Activated T-helper 2 cell treated with anti-CD3 and anti-CD28 coated beads, Interferon-gamma antibody, Interleukin-2, Interleukin-4, amounts not matched to agents 10 μg/mL and 5 μg/mL and 100 μg/mL, durations not matched to agents 14 hours and 24 hours and 36 hours (primary cell): ENCODE measurements at regions not wholly inside any gene's neighbourhood (a gene's known extent, or its start where the extent isn't known, plus 50 kb on each side); places are given as distances from the start of the nearest gene placed in this dataset.
"Not testable (repeated sequence)": the region's sequence is repeated elsewhere in the genome, so short reads cannot be mapped to it uniquely, and the experiment has no call there.

Experiments used
- DNase-seq: peaks from one replicate; pipeline ENCODE4 v3.0.0; 2021; ENCODE audit warnings: low spot score
- H3K27ac Mint-ChIP-seq: one replicate; pipeline ENCODE4 v1.8.0; 2021; ENCODE audit warnings: mixed read lengths
- H3K27me3 Mint-ChIP-seq: one replicate; pipeline ENCODE4 v1.8.0; 2021; ENCODE audit warnings: low read depth, mixed read lengths
- H3K36me3 Mint-ChIP-seq: one replicate; pipeline ENCODE4 v1.8.0; 2021; ENCODE audit warnings: low read depth, mixed read lengths
- H3K4me1 Mint-ChIP-seq: one replicate; pipeline ENCODE4 v1.8.0; 2021; ENCODE audit warnings: low read depth, mixed read lengths
- H3K4me3 Mint-ChIP-seq: one replicate; pipeline ENCODE4 v1.8.0; 2021; ENCODE audit warnings: low read depth, mild to moderate bottlenecking, moderate library complexity, mixed read lengths
- H3K9me3 Mint-ChIP-seq: one replicate; pipeline ENCODE4 v1.8.0; 2021; ENCODE audit warnings: mixed read lengths
- intact Hi-C: fragments of 100-400 bp; cut with micrococcal nuclease; formaldehyde crosslinking; loops from one replicate; pipeline ENCODE4 v1.15.1; 2023

- H3K27me3 Mint-ChIP-seq, intact Hi-C loops: not testable (repeated sequence)
Observed at GRCh38 chr1:222470252-222470805, 77.6 kb downstream of the HHIPL2 start.

GRCh38 chr1:222466150-222466865 lies 81.6 kb downstream of the HHIPL2 start:
- Mint-ChIP-seq H3K4me3 (no peak overlapping the region), H3K9me3 (no peaks in the 10 kb centered on the region), H3K27ac (no peak overlapping the region), H3K36me3 (no peaks in the 10 kb centered on the region), H3K27me3 (peaks cover 15% of the 10 kb centered on the region), H3K4me1 (peaks cover 10% of the 10 kb centered on the region)
- no peak for DNase-seq
- intact Hi-C loops = loop anchor here (10.0 kb wide), 2 partner anchors 348 to 1592 kb away; partner anchors contain the start of genes DISP1 and HLX

More at GRCh38 chr1:222470252-222470805, 77.6 kb downstream of the HHIPL2 start:
- H3K36me3 Mint-ChIP-seq, H3K9me3 Mint-ChIP-seq, H3K4me3 Mint-ChIP-seq, H3K27ac Mint-ChIP-seq, DNase-seq, H3K4me1 Mint-ChIP-seq: not testable (repeated sequence)

- Mint-ChIP-seq H3K36me3 (no peaks in the 10 kb centered on the region), H3K4me1 (peaks cover 10% of the 10 kb centered on the region), H3K4me3 (peak overlapping the region; percentile 65), H3K27me3 (peaks cover 16% of the 10 kb centered on the region), H3K27ac (peak overlapping the region; percentile 88), H3K9me3 (no peaks in the 10 kb centered on the region)
- intact Hi-C loops = loop anchor here (1.0 to 10.0 kb wide), 7 partner anchors 152 to 1591 kb away; partner anchors contain the start of genes AIDA, BROX, DISP1 and HLX
- peak; percentile 75 for DNase-seq
Observed at GRCh38 chr1:222465211-222466041, 82.5 kb downstream of the HHIPL2 start.

- peaks cover 10% of the 10 kb centered on the region for H3K4me1 Mint-ChIP-seq
- H3K27ac Mint-ChIP-seq = peak overlapping the region; percentile 47
- H3K9me3 Mint-ChIP-seq = no peaks in the 10 kb centered on the region
- intact Hi-C loops = loop anchor here (1.0 to 10.0 kb wide), 7 partner anchors 152 to 1590 kb away; partner anchors contain the start of genes AIDA, BROX, DISP1 and HLX
- peak; percentile 35 for DNase-seq
- H3K4me3 Mint-ChIP-seq = peak overlapping the region; percentile 65
- H3K27me3 Mint-ChIP-seq = peaks cover 19% of the 10 kb centered on the region
- H3K36me3 Mint-ChIP-seq = no peaks in the 10 kb centered on the region
Observed at GRCh38 chr1:222464841-222465210, 83.1 kb downstream of the HHIPL2 start.

- intact Hi-C loops = loop anchor here (10.0 kb wide), 2 partner anchors 352 to 1588 kb away; partner anchors contain the start of genes DISP1 and HLX
- Mint-ChIP-seq H3K27ac (no peak overlapping the region), H3K27me3 (peaks cover 19% of the 10 kb centered on the region), H3K9me3 (peaks cover 5% of the 10 kb centered on the region), H3K36me3 (no peaks in the 10 kb centered on the region), H3K4me3 (no peak overlapping the region), H3K4me1 (peaks cover 10% of the 10 kb centered on the region)
- DNase-seq = no peak
Observed at GRCh38 chr1:222463059-222463730, 84.7 kb downstream of the HHIPL2 start.

GRCh38 chr1:222462601-222463000 lies 85.3 kb downstream of the HHIPL2 start:
- Mint-ChIP-seq H3K9me3 (peaks cover 6% of the 10 kb centered on the region), H3K4me3 (no peak overlapping the region), H3K36me3 (no peaks in the 10 kb centered on the region), H3K27me3 (peaks cover 19% of the 10 kb centered on the region), H3K4me1 (peaks cover 10% of the 10 kb centered on the region), H3K27ac (no peak overlapping the region)
- intact Hi-C loops = loop anchor here (10.0 kb wide), 2 partner anchors 352 to 1588 kb away; partner anchors contain the start of genes DISP1 and HLX
- DNase-seq = no peak

GRCh38 chr1:222461941-222462340 lies 86.0 kb downstream of the HHIPL2 start:
- DNase-seq = no peak
- H3K9me3 Mint-ChIP-seq = peaks cover 13% of the 10 kb centered on the region
- intact Hi-C loops = loop anchor here (10.0 kb wide), 2 partner anchors 353 to 1587 kb away; partner anchors contain the start of genes DISP1 and HLX
- H3K4me1 Mint-ChIP-seq = peaks cover 10% of the 10 kb centered on the region
- H3K27me3 Mint-ChIP-seq = peaks cover 19% of the 10 kb centered on the region
- H3K4me3 Mint-ChIP-seq = no peak overlapping the region
- peaks cover 3% of the 10 kb centered on the region for H3K36me3 Mint-ChIP-seq
- H3K27ac Mint-ChIP-seq = no peak overlapping the region

GRCh38 chr1:222459652-222460051 lies 88.3 kb downstream of the HHIPL2 start:
- Mint-ChIP-seq H3K4me3 (no peak overlapping the region), H3K27me3 (peaks cover 19% of the 10 kb centered on the region), H3K4me1 (peaks cover 2% of the 10 kb centered on the region), H3K36me3 (peaks cover 3% of the 10 kb centered on the region), H3K27ac (no peak overlapping the region), H3K9me3 (peaks cover 15% of the 10 kb centered on the region)
- intact Hi-C loops = loop anchor here (10.0 kb wide), 5 partner anchors 355 to 1585 kb away; partner anchors contain the start of genes DISP1 and HLX
- DNase-seq = no peak

GRCh38 chr1:222457513-222457912 lies 90.4 kb downstream of the HHIPL2 start:
- peaks cover 10% of the 10 kb centered on the region for H3K27me3 Mint-ChIP-seq
- H3K9me3 Mint-ChIP-seq = peaks cover 15% of the 10 kb centered on the region
- H3K4me1 Mint-ChIP-seq = no peaks in the 10 kb centered on the region
- no peak overlapping the region for H3K27ac Mint-ChIP-seq
- peaks cover 3% of the 10 kb centered on the region for H3K36me3 Mint-ChIP-seq
- no peak overlapping the region for H3K4me3 Mint-ChIP-seq
- DNase-seq = no peak
- intact Hi-C loops = loop anchor here (10.0 kb wide), 3 partner anchors 913 to 1193 kb away; no protein-coding TSS in a partner anchor

- intact Hi-C loops = loop anchor here (10.0 kb wide), 3 partner anchors 912 to 1192 kb away; no protein-coding TSS in a partner anchor
- Mint-ChIP-seq H3K9me3 (peaks cover 15% of the 10 kb centered on the region), H3K36me3 (peaks cover 3% of the 10 kb centered on the region), H3K4me1 (no peaks in the 10 kb centered on the region), H3K27me3 (peaks cover 9% of the 10 kb centered on the region), H3K27ac (no peak overlapping the region), H3K4me3 (no peak overlapping the region)
- DNase-seq = no peak
Observed at GRCh38 chr1:222457084-222457483, 90.8 kb downstream of the HHIPL2 start.

- Mint-ChIP-seq H3K4me3 (no peak overlapping the region), H3K27ac (no peak overlapping the region), H3K36me3 (peaks cover 3% of the 10 kb centered on the region), H3K4me1 (no peaks in the 10 kb centered on the region), H3K27me3 (peaks cover 5% of the 10 kb centered on the region), H3K9me3 (peaks cover 15% of the 10 kb centered on the region)
- intact Hi-C loops = loop anchor here (1.0 to 10.0 kb wide), 5 partner anchors 359 to 1645 kb away; no protein-coding TSS in a partner anchor
- DNase-seq = peak; percentile 68
Observed at GRCh38 chr1:222455188-222455879, 92.6 kb downstream of the HHIPL2 start.
